Hypothalamus (tissue), 51 donors: ENCODE measurements at regions not wholly inside any gene's neighbourhood (a gene's known extent, or its start where the extent isn't known, plus 50 kb on each side); places are given as distances from the start of the nearest gene placed in this dataset.

Experiments
- DNase-seq, 51 donors: peaks; one replicate each; lab custom pipeline; 2025; lab: John Stamatoyannopoulos, UW

DNA sequence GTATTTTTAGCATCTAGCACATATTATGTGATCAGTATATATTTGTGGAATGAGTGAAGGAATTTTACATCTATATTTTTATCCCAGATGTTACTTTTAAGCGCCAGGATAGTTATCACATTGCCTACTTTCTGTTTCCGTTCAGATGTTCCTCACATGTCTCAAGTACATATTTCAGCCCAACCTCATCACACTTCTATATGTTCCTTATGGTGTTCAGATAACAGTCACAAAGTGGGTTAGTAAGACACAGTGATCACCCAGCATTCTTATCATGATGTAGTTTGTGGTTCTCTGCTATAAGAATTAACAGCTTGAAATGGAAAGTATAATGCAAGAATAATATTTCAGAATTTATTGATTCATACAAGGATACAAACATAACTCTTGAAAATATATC lies 170.0 kb upstream of the RASA1 start:
- DNase-seq, result no peak

DNA sequence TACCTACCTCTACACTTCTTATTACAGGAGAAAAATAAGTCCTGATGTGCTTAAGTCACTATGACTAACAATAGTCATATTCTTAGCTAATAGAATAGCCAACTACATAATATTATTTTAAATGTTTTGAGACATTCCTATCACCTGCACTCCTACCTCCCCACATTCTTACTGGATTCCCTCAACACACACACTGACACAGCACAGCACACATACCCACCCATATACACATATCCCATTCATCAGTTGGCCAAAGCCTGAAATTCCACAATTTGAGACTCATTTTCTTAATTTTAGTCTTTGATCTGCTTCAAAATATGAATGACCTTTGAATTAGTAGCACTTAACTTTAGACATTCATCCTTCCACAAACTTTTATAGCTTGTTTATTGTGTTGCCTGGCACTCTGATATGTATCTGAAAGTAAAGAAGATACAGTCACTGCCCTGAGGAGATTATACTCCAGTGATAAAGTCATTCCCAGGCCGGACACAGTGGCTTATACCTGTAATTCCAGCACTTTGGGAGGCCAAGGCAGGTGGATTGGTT lies 168.3 kb upstream of the RASA1 start:
- DNase-seq, result no peak

- DNase-seq, result no peak
Measured at GRCh38 chr5:87099968-87100367, 167.7 kb upstream of the RASA1 start.

DNA sequence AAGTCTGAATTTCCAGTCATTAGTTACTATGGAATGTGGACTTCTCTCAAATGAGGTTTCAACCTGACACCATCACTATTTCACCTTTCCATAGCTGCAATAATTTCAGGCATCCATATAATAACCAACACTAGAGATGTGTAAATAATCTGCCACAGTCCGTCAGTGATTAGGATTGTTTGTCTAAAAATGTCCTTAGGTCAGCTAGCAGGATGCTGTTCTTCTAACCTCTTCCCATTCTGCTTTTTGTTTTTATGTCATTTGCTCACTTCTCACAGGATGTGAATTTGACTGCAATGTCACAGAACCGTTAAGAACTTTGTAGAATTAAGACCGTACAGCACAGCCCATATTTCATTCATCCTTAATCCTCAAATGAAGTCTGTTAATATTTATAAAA lies 166.4 kb upstream of the RASA1 start:
- no peak for DNase-seq

- no peak for DNase-seq
Measured at GRCh38 chr5:87102841-87103240, 164.8 kb upstream of the RASA1 start.

- DNase-seq, result no peak
Measured at GRCh38 chr5:87103616-87104287, 163.9 kb upstream of the RASA1 start.

- no peak for DNase-seq
Measured at GRCh38 chr5:87105577-87105976, 162.1 kb upstream of the RASA1 start.

DNA sequence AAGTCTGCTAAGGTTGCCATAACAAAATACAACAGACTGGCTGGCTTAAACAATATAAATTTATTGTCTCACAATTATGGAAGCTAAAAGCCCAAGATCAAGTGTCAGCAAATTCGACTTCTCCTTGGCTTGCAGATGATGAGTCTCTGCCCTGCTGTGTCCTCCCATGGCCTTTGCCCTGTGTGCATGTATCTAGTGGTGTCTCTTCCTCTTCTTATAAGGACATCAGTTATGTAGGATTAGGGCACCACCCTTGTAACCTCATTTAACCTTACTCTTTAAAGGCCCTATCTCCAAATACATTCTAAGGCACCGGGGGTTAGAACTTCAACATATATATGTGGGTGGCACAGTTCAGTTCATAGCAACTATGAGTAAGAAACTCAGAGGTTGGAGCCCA lies 157.9 kb upstream of the RASA1 start:
- no peak for DNase-seq

DNA sequence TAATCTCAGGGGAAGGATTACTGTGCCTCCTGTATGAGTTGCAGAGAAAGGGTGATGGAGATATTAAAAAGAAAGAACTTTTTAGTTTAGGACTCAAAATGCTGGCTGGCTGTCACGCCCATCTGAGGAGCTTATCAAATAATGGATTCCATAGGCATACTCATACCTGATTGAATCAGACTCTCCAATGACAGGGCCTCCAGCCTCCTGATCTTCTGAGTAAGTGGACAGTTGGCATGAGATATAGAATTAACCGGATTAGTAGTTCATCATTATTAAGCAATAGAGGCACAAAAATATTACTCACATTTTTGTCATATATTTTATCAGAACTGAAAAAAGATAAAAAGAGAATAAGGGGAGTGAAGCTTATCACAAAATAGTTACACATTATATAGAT lies 157.0 kb upstream of the RASA1 start:
- no peak for DNase-seq

- DNase-seq, result no peak
Measured at GRCh38 chr5:87113861-87114260, 153.8 kb upstream of the RASA1 start.

GRCh38 chr5:87114631-87115030 lies 153.1 kb upstream of the RASA1 start:
- no peak for DNase-seq

DNA sequence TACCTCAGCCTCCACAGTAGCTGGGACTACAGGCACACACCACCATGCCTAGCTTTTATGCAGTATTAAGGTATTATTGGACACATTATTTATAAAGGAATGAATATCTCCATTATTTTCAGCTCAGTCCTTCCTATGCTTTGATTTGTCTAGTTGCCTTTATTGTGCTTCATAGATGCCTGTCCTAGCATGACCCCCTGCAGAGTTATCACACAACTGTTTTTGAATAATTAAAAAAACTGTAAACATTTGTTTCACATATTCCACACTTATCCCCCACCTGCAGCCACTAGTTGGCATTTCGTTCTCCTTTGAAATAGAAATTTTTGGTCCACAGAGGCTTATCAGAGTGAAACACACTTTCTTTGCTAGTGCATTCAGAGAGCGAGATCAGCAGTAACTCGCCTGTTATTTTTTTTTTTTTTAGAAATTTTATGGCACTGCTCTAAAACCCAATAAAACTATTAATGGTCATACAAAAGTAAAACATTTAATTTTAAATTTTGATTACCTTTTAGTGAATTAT lies 151.8 kb upstream of the RASA1 start:
- no peak for DNase-seq

GRCh38 chr5:87116825-87117512 lies 150.7 kb upstream of the RASA1 start:
- DNase-seq, result no peak

GRCh38 chr5:87119588-87119987 lies 148.1 kb upstream of the RASA1 start:
- no peak for DNase-seq

GRCh38 chr5:87120518-87121303 lies 147.0 kb upstream of the RASA1 start:
- no peak for DNase-seq

- DNase-seq, result peak in 1 of 51 donors; percentile 39
Measured at GRCh38 chr5:87121304-87122150, 146.2 kb upstream of the RASA1 start.

DNA sequence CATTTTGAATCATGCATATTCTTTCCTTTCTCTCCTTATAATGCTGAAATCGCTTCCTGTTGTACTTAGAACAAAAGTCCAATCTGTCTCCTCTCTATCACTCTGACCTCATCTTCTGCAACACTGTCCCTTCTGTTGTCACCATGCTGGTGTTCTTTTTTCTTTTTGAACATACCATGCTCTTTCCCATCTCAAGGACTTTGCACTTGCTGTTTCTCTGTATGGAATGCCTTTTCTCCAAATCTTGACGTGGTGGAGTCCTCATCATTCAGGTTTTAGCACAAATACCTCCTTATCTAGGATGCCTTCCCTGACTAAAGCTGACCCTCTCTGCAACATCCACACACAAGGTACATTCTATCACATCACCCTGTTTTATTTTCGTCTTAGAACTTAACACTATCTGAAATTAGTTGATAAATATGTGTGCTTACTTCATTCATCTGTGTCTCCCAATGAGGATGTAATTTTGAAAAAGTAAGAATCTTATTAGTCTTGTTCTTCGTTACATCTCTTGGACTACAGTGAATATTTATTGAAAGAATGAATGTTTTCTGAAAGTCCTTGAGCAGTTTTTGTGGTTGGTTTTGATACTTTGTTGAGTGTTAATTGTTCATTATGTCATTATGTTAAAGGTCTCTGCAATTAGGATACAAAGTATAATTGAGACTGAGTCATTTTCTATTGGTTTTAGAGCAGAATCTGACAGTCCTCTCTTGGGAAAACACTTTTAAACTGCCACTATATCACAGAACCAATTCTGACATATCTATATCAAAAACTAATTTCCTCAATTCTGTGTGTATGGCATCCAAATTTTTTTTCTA lies 145.3 kb upstream of the RASA1 start:
- DNase-seq, result peak in 1 of 51 donors; percentile 33

- no peak for DNase-seq
Measured at GRCh38 chr5:87125766-87126165, 141.9 kb upstream of the RASA1 start.

GRCh38 chr5:87126869-87127268 lies 140.8 kb upstream of the RASA1 start:
- no peak for DNase-seq
